Stimulated activated naive CD8-positive, alpha-beta T cell treated with anti-CD3 and anti-CD28 coated beads, Interleukin-15, Interleukin-2, amounts not matched to agents 100 U/mL and 50 U/mL, for 24 hours (primary cell): ENCODE measurements at regions not wholly inside any gene's neighbourhood (a gene's known extent, or its start where the extent isn't known, plus 50 kb on each side); places are given as distances from the start of the nearest gene placed in this dataset.
"Not testable (repeated sequence)": the region's sequence is repeated elsewhere in the genome, so short reads cannot be mapped to it uniquely, and the experiment has no call there.

Experiments
- ATAC-seq: fragments of 150-1000 bp; cut with Tn5 transposase; one replicate; pipeline ENCODE4 v1.10.0; 2021
- DNase-seq: peaks from one replicate; pipeline ENCODE4 v3.0.0; 2021

DNA sequence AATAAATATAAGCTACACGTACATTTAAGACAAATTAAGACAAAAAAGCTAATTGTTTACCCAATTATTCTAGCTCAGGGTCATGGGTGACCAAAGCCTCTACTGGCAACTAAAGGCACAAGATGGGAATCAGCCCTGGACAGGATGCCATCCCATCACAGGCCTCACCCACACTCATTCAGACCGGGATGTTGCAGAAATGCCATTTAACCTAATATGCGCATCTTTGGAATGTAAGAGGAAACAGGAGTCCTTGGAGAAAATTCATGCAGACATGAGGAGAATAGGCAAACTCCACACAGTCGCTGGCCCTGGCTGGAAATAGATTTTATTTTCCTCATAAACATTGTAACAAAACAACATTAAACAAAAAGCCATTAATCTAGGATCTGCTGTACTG, 2003.8 kb upstream of the CDH9 start:
- DNase-seq = no peak
- no peak for ATAC-seq

DNA sequence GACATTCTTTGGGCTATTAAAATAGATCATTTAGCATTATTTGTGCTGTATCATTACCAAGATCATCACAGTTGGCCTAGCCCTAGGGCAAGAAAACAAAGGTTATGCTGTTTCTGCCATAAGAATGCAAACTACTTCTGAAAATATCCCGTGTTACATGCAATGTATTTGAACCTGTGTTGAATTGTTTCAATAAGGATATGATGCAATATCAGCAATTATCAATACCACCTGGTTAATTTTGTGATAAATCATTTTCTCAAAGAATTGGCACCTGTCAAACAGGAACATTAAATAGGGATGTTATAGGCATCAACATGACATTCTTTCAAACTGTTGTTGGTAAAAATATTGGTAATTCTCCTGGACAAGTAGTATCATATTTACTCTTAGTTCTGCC, 2002.0 kb upstream of the CDH9 start:
- DNase-seq (no peak), ATAC-seq (no peak)

DNA sequence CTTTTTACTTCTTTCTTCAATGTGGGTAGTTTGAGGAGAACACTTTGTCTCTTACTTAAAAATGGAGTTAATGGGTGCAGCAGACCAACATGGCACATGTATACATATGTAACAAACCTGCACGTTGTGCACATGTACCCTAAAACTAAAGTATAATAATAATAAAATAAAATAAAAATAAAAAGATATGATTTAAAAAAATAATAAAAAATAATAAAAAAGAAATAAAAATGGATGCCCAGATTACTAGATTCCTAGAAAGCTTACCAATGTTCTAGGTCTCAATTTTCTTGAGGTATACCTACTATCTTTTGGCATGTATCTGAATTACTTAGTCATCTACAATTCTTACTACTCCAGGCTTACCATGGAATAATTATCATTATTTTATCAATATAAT, 2001.6 kb upstream of the CDH9 start:
- DNase-seq = no peak

DNA sequence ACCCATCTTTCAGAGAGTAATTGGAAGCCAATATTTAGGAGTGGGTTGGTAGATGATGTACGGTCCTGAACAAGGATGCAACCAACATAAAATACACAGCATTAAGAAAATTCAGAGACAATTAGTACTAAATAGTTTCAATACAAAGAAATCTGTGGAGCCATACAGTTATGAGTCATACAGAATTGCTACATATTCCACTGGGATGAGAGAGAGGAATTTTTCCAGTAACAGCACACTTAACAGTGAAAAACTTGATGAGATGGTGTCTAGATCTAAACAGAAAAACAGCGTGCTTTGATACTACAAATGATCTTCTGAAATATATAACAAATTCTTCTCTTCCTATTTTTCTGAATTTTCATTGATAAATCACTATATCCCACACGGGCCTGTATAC, 1999.3 kb upstream of the CDH9 start:
- DNase-seq (no peak), ATAC-seq (no peak)

More for the DNA sequence above, 2001.6 kb upstream of the CDH9 start:
- ATAC-seq = no peak

DNA sequence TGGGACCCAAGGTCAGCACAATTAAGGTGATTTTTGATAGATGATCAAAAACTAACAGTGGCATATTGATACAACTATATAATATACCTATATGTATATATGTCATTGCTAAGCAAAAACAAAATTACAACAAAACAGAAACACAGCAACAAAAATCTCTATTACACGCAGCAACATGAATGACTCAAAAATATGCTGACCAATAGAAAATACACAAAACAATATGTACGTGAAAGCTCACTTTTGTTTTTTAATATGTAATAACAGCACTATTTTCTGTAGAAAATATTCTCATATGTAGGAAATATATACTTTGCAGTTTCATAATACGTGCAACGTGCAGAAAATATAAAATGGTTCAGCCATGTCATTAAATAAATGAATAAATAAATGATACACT, 1985.7 kb upstream of the CDH9 start:
- DNase-seq (no peak), ATAC-seq (no peak)

DNA sequence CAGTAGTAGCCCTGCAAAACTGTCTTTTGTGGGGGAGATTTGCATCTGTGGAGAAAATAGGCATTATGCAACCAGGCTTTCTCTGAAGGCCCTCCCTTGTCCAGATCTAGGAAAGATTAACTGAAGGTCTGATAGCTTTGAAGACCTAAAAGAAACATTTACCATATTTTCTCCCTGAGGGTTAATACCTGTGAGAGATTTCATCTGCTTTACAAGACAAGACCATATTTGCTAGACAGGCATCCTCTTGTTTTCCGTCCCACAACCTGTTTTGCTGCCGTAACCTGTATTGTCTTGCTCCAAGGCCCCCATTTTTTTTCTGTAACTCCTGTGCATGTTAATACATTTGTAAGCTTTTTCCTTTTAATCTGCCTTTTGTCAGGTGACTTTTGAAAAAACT, 1985.2 kb upstream of the CDH9 start:
- ATAC-seq = no peak
- DNase-seq = no peak

DNA sequence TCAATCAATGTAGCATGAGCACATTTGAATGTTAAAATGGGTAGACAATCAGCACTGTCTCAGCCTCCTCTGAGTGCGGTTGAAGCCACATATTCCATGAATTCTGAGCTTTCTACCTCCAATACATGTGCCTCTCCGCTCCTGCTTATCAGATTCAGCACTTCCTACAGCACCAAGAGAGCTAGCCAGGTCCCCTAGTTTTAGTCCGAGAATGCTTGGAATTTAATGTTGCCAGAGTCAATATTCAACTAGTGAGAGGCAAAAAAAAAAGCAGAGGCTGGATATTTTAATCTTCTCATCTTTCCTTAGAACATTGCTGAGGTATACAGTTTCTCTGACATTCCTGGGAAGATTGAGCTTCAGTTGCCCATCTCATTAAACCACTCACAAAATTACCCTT, 1979.1 kb upstream of the CDH9 start:
- no peak for ATAC-seq
- DNase-seq = no peak

DNA sequence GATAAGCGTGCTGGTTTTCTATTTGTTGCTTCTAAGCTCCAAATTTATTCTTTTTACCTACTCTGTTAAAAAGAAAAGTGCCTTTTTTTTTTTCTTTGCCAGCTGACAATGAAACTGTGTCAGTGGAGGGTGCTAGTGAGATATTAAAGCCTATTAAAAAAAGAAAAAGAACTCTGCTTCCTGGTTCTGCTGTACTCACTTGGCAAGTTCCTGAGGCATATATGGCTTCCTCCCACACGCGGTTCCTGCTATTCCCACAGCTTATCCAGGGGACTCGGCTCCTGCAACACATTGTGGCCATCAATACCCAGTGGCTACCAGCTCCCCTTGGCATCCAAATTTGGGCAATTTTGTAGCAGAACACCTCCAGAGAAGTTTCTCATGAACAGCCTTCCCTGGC, 1977.7 kb upstream of the CDH9 start:
- ATAC-seq = no peak

DNA sequence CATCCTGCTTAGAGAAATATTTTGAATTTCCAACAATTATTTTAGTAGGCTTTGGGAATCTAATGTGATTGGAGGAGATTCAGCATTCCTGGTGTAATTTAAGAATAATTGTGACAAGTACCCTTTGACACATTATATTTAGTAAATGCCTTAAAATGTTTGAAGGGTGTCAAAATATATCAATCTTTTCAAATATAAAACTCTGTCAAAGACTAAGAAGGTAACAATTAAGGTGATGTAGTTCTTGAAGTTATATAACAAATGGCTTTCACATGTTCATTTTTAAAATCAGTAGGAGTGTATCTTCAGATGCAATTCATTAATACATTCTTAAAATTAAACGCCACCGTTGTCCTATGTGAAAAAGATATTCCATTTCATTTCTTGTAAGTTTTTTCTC, 1977.1 kb upstream of the CDH9 start:
- no peak for DNase-seq
- no peak for ATAC-seq

More for the DNA sequence above, 1977.7 kb upstream of the CDH9 start:
- DNase-seq = no peak

DNA sequence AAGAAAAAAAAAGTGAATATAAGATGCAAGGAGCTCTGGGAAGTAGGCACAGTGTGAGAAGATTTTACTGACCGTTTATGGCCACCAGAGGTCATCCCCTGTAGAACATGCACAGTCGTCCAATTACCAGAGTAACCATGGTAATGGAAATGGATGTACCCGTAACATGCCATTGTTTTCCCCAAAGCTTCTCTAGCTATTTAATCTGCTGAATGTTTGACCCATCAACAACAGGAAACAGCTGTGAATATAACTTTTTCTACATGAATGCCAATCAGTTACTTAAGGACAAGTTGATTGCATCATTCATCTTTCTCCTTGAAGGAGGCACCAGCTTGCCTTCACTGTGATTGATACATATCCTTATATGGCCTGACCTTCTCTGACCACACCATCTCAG, 1967.0 kb upstream of the CDH9 start:
- no peak for DNase-seq
- ATAC-seq = no peak

DNA sequence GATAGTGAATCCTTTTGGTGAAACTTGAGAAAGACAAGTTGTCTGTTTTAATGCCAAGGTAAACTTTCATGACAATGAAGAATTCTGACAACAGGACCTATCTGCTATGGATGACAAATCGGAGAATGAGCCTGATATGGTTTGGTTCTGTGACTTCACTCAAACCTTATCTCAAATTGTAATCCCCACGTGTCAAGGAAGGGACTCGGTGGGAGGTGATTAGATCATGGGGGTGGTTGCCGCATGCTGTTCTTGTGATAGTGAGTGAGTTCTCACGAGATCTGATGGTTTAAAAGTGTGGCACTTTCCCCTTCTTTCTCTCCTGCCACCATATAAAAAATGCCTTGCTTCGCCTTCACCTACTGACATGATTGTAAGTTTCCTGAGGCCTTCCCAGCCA, 1964.1 kb upstream of the CDH9 start:
- ATAC-seq = no peak
- no peak for DNase-seq

DNA sequence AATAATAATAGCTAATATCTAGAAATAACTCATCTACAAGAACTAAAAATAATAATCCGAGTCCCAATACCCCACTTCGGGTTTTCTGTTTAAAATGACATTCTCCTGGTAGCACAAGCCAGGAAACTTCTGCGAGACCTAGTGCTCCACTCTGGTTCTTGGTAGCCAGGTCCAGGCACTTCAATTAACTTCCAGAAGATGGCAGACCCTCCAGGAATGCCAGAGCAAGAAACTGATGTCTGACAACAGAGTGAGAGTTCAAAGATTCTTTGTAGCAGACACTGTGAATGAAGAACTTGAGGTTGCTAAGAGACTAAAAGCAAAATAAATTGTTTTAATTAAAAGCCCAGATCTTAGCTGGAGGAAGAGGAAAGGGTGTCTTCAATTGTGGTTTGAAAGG, 1963.3 kb upstream of the CDH9 start:
- DNase-seq = no peak
- ATAC-seq = no peak

DNA sequence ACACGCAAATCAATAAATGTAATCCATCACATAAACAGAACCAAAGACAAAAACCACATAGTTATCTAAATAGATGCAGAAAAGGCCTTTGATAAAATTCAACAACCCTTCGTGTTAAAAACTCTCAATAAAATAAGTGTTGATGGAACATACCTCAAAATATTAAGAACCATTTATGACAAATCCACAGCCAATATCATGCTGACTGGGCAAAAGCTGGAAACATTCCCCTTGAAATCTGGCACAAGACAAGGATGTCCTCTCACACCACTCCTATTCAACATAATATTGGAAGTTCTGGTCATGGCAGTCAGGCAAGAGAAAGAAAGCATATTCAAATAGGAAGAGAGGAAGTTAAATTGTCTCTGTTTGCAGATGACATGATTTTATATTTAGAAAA, 1946.3 kb upstream of the CDH9 start:
- DNase-seq = no peak
- ATAC-seq = no peak

DNA sequence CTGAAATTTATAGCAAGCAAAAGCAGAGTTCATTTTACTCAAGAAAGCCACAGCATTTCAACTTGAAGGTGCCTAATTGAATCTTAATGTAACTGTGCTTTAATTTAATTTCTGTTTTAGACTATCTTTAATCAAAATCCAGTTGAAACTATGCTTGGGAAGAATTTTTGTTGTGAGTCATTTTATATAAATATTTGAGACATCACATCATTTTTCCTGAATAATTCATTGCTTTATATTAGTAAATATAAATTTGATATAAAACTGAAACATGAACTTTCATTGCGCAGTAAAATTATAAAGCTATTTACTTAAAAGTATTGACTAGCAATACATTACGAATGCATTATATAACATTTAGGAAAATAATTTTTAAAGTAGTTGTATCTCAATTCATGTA, 1937.1 kb upstream of the CDH9 start:
- no peak for ATAC-seq
- no peak for DNase-seq

DNA sequence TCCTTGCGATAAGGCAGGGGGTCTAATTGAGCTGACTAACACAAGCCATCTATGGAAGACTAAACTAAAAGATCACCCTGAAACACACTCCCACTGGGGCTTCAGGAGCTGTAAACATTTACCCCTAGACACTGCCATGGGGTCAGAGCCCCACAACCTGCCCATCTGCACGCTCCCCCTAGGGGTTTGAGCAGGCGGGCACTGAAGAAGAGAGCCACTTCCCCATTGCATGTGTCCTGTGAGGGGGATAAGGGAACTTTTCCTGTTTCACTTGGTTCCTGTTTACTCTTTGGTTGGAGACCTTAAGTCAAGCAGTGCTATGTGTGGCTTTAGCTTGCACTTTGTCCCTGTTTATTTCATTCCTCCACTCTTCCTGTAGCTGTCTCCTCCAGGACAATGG, 1929.5 kb upstream of the CDH9 start:
- DNase-seq (no peak), ATAC-seq (no peak)

DNA sequence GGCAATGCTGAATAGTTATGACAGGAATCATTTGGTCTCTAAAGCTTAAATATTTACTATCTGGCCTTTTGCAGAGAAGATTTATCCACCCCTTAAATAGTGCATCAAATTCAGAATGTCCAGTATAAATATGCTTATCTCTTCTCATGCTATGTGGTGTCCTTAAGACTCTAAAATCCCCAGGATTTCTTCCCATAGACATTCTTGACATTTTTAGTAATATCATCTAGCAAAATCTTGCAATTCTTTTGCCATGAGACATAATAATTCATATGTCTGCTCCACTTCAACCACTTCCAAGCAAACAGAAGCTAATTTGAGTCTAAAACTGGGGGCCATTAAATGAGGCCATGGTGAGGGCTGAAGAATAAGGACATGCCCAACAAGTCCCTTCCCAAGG, 1923.4 kb upstream of the CDH9 start:
- DNase-seq (no peak), ATAC-seq (no peak)

DNA sequence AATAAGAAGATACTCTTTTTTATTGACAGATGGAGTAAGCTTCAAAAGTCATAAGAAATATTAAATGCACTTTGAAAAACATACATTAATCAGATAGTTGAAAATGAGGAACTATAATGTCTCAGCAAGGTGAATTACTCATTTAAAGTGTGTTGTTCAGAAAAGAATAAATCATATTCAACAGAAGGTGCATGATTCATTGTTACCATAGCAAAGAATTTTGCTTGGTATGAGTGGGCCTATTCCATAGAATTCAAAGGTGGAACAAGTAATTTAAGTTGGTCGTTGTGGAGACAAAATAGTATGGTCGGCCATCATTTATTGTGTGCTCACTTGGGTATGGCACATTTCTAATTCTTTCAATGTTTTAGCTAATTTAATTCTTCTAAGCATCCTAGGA, 1920.2 kb upstream of the CDH9 start:
- DNase-seq (no peak), ATAC-seq (no peak)

DNA sequence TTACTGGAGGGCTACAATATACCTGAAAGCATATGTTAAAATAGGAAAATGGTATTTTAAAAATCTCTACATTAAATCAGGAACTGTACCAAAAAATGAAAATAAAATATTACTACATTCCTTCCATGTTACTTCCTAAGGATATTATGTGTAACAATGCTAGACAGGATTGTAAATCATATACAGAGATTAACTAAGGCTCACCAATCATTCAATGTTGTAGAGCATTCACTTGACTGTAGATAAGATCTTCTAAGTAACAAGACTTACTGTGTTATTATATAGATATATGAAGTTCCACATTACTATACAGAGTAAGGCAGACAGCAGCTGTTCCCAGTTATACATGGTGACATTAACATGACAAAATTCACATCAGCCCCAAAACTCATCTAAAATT, 1919.1 kb upstream of the CDH9 start:
- ATAC-seq = no peak
- DNase-seq = no peak

DNA sequence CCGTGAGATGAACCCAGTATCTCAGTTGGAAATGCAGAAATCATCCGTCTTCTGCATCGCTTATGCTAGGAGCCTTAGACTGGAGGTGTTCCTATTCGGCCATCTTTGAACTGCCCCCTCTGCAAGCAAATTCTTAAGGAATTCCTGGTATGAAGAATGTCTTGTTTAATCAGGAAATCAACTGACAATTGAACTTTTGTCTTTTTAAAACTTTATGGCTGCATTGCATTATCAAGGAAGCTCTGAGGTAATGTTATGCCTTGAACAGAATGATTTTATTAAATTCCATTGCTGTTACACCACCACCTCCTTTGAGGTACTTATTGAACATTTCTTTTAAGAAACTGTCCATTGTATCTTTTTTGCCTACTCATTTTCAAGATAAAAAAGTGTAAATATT, 1915.7 kb upstream of the CDH9 start:
- no peak for DNase-seq
- ATAC-seq = no peak

DNA sequence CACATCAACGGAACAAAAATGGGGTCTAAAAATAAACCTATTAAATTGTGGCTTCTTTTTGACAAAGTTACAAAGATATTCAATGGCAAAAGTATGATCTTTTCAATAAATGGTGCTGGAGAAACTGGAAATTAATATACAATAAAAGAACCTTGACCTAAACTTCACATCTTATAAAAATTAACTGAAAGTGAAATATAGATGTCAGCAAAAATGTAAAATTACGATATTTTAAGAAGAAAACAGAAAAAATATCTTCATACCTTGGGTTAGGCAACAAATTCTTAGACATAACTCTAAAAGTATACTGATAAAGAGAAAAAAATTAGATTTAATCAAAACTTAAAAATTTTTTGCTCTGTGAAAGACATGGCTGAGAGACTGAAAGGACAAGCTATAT, 1909.5 kb upstream of the CDH9 start:
- ATAC-seq = no peak
- DNase-seq = no peak

DNA sequence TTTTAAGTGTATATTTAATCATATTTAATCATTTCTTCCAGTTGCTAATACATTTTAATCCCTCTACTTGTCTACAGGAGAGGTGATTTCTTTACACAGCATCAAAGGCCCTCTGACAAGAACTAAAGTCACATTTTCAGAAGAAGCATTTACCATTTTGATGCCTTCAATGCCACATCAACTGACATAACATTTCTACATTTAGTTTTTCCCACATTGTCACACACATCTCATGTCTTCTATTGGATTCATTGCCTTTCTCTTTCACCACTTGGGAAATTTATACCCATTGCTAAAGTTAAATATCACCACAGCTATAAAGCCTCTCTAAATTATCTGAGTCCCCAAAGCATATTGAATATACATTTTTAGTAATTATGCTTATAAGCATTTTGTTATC, 1907.5 kb upstream of the CDH9 start:
- ATAC-seq (no peak), DNase-seq (no peak)

DNA sequence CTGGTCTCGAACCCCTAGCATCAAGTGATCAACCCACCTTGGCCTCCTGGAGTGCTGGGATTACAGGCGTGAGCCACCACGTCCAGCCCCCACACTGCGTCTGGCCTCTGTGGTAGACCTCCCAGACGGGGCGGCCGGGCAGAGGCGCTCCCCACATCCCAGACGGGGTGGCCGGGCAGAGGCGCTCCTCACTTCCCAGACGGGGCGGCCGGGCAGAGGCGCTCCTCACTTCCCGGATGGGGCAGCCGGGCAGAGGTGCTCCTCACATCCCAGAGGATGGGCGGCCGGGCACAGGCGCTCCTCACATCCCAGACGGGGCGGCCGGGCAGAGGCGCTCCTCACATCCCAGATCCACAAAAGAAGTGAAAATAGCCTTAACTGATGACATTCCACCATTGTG, 1891.0 kb upstream of the CDH9 start:
- ATAC-seq = not testable (repeated sequence)

DNA sequence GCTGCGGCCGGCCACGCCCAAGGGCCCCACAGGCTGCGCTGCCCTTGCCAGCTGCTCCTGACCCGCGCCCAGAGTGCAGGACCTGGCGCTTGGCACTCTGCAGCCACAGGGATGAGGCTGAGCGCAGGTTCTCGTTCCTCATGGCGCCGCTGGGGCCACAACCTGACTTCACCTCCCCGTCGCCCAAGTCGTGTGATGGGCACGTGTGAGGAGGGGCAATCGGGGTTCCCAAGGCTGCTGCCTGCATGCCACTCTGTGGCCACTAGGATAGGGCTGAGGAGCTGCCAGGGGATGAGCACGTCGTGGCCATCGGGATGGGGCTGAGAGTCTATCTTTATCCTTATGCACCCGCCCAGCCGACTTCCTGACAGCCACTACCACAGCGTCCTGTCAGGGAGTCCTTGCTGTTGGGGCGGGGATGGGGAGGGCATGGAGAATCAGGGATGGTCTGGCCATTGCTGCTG, 1890.0 kb upstream of the CDH9 start:
- DNase-seq, ATAC-seq: not testable (repeated sequence)

More for the DNA sequence above, 1891.0 kb upstream of the CDH9 start:
- DNase-seq = not testable (repeated sequence)

DNA sequence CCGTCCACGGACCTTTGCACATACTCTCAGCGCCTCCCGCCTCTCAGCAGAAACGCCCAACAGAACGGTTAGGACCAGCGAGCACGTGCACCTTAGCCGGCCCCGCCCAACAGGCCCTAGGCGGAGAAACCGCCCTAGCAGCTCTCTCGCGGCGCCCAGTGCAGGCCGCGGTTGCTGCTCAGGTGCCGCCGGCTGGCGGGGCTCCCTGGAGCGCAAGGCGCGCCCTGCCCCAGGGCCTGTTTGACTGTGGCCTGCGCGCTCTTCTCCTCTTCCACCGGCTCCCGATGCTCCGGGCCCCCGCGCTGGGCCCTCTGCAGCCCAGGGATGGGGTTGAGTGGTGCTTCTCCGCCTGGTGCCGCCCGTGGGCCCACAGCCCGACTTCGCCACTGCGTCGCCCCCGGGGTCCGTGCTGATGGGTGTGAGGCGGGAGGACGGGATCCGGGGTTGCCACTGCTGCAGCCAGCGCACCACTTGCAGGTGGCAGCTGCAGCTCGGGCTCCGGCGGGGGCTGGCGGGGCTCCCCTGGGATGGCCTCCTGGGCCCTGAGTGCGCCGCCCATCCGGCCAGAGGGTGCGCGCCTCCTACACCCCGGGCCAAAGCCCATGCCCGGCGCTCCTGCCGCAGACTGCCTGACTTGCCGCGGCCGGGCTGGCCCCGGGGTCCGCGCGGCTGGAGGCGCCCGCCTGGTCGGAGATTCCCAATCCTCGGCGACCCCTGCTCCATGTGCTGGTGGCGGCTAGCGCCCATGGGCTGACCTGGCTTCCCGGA, 1889.4 kb upstream of the CDH9 start:
- no peak for ATAC-seq

DNA sequence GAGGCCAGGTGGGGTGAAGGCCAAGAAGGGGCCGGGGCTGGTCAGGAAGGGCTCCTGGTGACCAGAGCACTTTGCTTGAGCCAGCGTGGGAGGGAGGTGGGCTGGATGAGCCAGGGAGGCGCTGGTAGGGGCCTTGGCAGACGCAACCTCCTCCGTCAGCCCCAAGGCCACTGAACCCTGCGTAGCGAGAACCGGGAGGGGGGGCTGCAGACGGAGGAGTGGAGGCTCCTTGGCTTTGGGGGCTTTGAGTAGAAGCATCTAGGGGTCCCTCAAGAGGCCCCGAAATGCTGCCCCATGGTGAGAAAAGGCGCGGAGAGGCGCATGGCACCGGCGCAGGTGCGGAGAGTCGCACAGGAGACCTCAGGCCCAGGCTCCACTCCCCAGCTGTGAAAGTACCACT, 1888.0 kb upstream of the CDH9 start:
- DNase-seq = no peak
- no peak for ATAC-seq

More for the DNA sequence above, 1889.4 kb upstream of the CDH9 start:
- DNase-seq = no peak
